Astrocyte of the hippocampus (primary cell): ENCODE measurements at regions not wholly inside any gene's neighbourhood (a gene's known extent, or its start where the extent isn't known, plus 50 kb on each side); places are given as distances from the start of the nearest gene placed in this dataset.

Experiments
- DNase-seq: peaks from one replicate; pipeline ENCODE4 v3.0.0; 2011; ENCODE audit warnings: low read depth, low spot score

- DNase-seq, result peak; percentile 7
Observed at GRCh38 chr11:96607864-96608558, 218.2 kb downstream of the JRKL start.

- DNase-seq, result no peak
Observed at GRCh38 chr11:96614101-96614500, 224.3 kb downstream of the JRKL start.

GRCh38 chr11:96614846-96615245 lies 225.0 kb downstream of the JRKL start:
- no peak for DNase-seq

- no peak for DNase-seq
Observed at GRCh38 chr11:96620464-96621044, 230.7 kb downstream of the JRKL start.

GRCh38 chr11:96621161-96621560 lies 231.3 kb downstream of the JRKL start:
- no peak for DNase-seq

GRCh38 chr11:96622026-96622634 lies 232.3 kb downstream of the JRKL start:
- DNase-seq, result no peak

GRCh38 chr11:96624126-96624525 lies 234.3 kb downstream of the JRKL start:
- no peak for DNase-seq

GRCh38 chr11:96627376-96627775 lies 237.6 kb downstream of the JRKL start:
- DNase-seq, result no peak

GRCh38 chr11:96635655-96636054 lies 245.8 kb downstream of the JRKL start:
- no peak for DNase-seq

- DNase-seq, result no peak
Observed at GRCh38 chr11:96641261-96641660, 251.4 kb downstream of the JRKL start.

GRCh38 chr11:96642583-96642982 lies 252.8 kb downstream of the JRKL start:
- no peak for DNase-seq

GRCh38 chr11:96643173-96643572 lies 253.4 kb downstream of the JRKL start:
- DNase-seq, result no peak

- no peak for DNase-seq
Observed at GRCh38 chr11:96647621-96648020, 257.8 kb downstream of the JRKL start.

GRCh38 chr11:96648991-96649390 lies 259.2 kb downstream of the JRKL start:
- DNase-seq, result no peak

GRCh38 chr11:96652516-96652915 lies 262.7 kb downstream of the JRKL start:
- DNase-seq, result no peak

- no peak for DNase-seq
Observed at GRCh38 chr11:96655474-96655873, 265.7 kb downstream of the JRKL start.

GRCh38 chr11:96658436-96658835 lies 268.6 kb downstream of the JRKL start:
- no peak for DNase-seq

GRCh38 chr11:96664110-96664509 lies 274.3 kb downstream of the JRKL start:
- no peak for DNase-seq

- DNase-seq, result no peak
Observed at GRCh38 chr11:96680211-96681018, 290.6 kb downstream of the JRKL start.

GRCh38 chr11:96681019-96681716 lies 291.4 kb downstream of the JRKL start:
- no peak for DNase-seq

GRCh38 chr11:96694338-96694737 lies 304.5 kb downstream of the JRKL start:
- no peak for DNase-seq

- DNase-seq, result no peak
Observed at GRCh38 chr11:96696731-96697130, 306.9 kb downstream of the JRKL start.
